Breast epithelium (tissue), 4 donors: ENCODE measurements at regions not wholly inside any gene's neighbourhood (a gene's known extent, or its start where the extent isn't known, plus 50 kb on each side); places are given as distances from the start of the nearest gene placed in this dataset.

Source experiments
- DNase-seq, 2 donors: peaks; one replicate each; pipeline ENCODE4 v3.0.0-alpha.2; 2019; ENCODE audit warnings: low spot score in 2 of 2
- H3K27ac ChIP-seq, 2 donors: fragments of 200-600 bp; sonication (generic) in 1 of 2; one replicate each; pipeline ENCODE4 v1.5.1; 2016 to 2019; ENCODE audit warnings: mild to moderate bottlenecking in 1 of 2
- H3K27me3 ChIP-seq, 2 donors: fragments of 200-600 bp; sonication (generic) in 1 of 2; one replicate each; pipeline versions ENCODE4 v1.5.1 to v1.6.0; 2017 to 2019; ENCODE audit warnings: control low read depth in 1 of 2, mild to moderate bottlenecking in 1 of 2
- H3K36me3 ChIP-seq: fragments of 200-600 bp; one replicate; pipeline ENCODE4 v1.5.1; 2019
- H3K4me1 ChIP-seq, 2 donors: fragments of 200-600 bp; sonication (generic); one replicate each; pipeline ENCODE4 v1.5.1; 2016 to 2019; ENCODE audit warnings: control low read depth in 1 of 2
- H3K4me3 ChIP-seq, 3 donors: fragments of 200-600 bp; sonication (generic); 1 replicate in 2 of 3; 2 replicates in 1 of 3; pipeline ENCODE4 v1.5.1; 2016 to 2019; ENCODE audit warnings: mild to moderate bottlenecking in 3 of 3, moderate library complexity in 2 of 3
- H3K9me3 ChIP-seq, 2 donors: fragments of 200-600 bp; sonication (generic) in 1 of 2; one replicate each; pipeline ENCODE4 v1.5.1; 2016 to 2019; ENCODE audit warnings: control low read depth in 1 of 2
- CTCF ChIP-seq, 3 donors: fragments of 450-650 bp; IDR thresholded peaks; one replicate each; pipeline ENCODE4 v1.5.1; 2016 to 2017; ENCODE audit warnings: antibody characterized with exemption in 3 of 3, mild to moderate bottlenecking in 3 of 3, moderate library complexity in 3 of 3
- POLR2A ChIP-seq: fragments of 450-650 bp; IDR thresholded peaks from one replicate; pipeline ENCODE4 v1.6.1; 2016; ENCODE audit warnings: antibody characterized with exemption, mild to moderate bottlenecking, moderate library complexity
- POLR2AphosphoS5 ChIP-seq, 3 donors: sonication (generic); formaldehyde crosslinking; IDR thresholded peaks; one replicate each; pipeline ENCODE4 v1.6.1; 2017; ENCODE audit warnings: antibody characterized with exemption in 3 of 3
- intact Hi-C: fragments of 100-400 bp; cut with DNase I; formaldehyde crosslinking; loops from one replicate; pipeline ENCODE4 v1.15.1; 2023; ENCODE audit warnings: low total_unique reads

GRCh38 chr5:93208141-93208751 is 372.8 kb downstream of the NR2F1-AS1 start:
- Histone ChIP-seq H3K36me3 (no peaks in the 10 kb centered on the region), H3K9me3 (no peaks in the 10 kb centered on the region), H3K27ac (peak overlapping the region; percentile 54 to 73), H3K4me3 (no peak overlapping the region), H3K27me3 (no peaks in the 10 kb centered on the region), H3K4me1 (no peaks in the 10 kb centered on the region)
- TF ChIP-seq CTCF (IDR thresholded peaks at IDR 0.05) (no peak), POLR2A (no peak), POLR2AphosphoS5 (IDR thresholded peaks at IDR 0.05) (no peak)
- DNase-seq = no peak
- intact Hi-C loops = no loop called here

GRCh38 chr5:93206203-93206602 is 374.8 kb downstream of the NR2F1-AS1 start:
- Histone ChIP-seq H3K27ac (peak overlapping the region in 1 of 2 donors; percentile 19), H3K9me3 (no peaks in the 10 kb centered on the region), H3K4me1 (no peaks in the 10 kb centered on the region), H3K4me3 (no peak overlapping the region), H3K27me3 (no peaks in the 10 kb centered on the region), H3K36me3 (no peaks in the 10 kb centered on the region)
- TF ChIP-seq CTCF (IDR thresholded peaks at IDR 0.05) (no peak), POLR2AphosphoS5 (IDR thresholded peaks at IDR 0.05) (no peak), POLR2A (no peak)
- DNase-seq = no peak
- intact Hi-C loops = no loop called here

GRCh38 chr5:93201061-93201460 is 380.0 kb downstream of the NR2F1-AS1 start:
- H3K27ac ChIP-seq = peak overlapping the region in 1 of 2 donors; percentile 20

GRCh38 chr5:93196986-93197385 is 384.0 kb downstream of the NR2F1-AS1 start:
- Histone ChIP-seq H3K36me3 (no peaks in the 10 kb centered on the region), H3K4me1 (no peaks in the 10 kb centered on the region), H3K9me3 (no peaks in the 10 kb centered on the region), H3K4me3 (no peak overlapping the region), H3K27ac (no peak overlapping the region), H3K27me3 (no peaks in the 10 kb centered on the region)
- no peak for TF ChIP-seq POLR2A
- TF ChIP-seq CTCF (IDR thresholded peaks at IDR 0.05) = no peak
- no peak for TF ChIP-seq POLR2AphosphoS5 (IDR thresholded peaks at IDR 0.05)
- intact Hi-C loops = no loop called here
- DNase-seq = no peak

More at GRCh38 chr5:93201061-93201460, 380.0 kb downstream of the NR2F1-AS1 start:
- no peaks in the 10 kb centered on the region for H3K36me3 ChIP-seq
- no peak overlapping the region for H3K4me3 ChIP-seq
- no peaks in the 10 kb centered on the region for H3K27me3 ChIP-seq
- no peak for DNase-seq
- TF ChIP-seq CTCF (IDR thresholded peaks at IDR 0.05) (no peak), POLR2A (no peak), POLR2AphosphoS5 (IDR thresholded peaks at IDR 0.05) (no peak)
- intact Hi-C loops = loop anchor here (2.0 kb wide), 1 partner anchor 30 kb away; no protein-coding TSS in a partner anchor
- H3K9me3 ChIP-seq = no peaks in the 10 kb centered on the region
- no peaks in the 10 kb centered on the region for H3K4me1 ChIP-seq

GRCh38 chr5:93193431-93194347 is 387.3 kb downstream of the NR2F1-AS1 start:
- intact Hi-C loops = no loop called here
- no peak for DNase-seq
- no peak overlapping the region for H3K27ac ChIP-seq
- TF ChIP-seq POLR2AphosphoS5 (IDR thresholded peaks at IDR 0.05) = no peak
- TF ChIP-seq POLR2A = no peak
- TF ChIP-seq CTCF (IDR thresholded peaks at IDR 0.05) = no peak
- H3K4me3 ChIP-seq = no peak overlapping the region
- H3K4me1 ChIP-seq = no peaks in the 10 kb centered on the region
- no peaks in the 10 kb centered on the region for H3K36me3 ChIP-seq
- no peaks in the 10 kb centered on the region for H3K9me3 ChIP-seq
- H3K27me3 ChIP-seq = no peaks in the 10 kb centered on the region
